Endothelial cell (in vitro differentiated cells): ENCODE measurements at regions not wholly inside any gene's neighbourhood (a gene's known extent, or its start where the extent isn't known, plus 50 kb on each side); places are given as distances from the start of the nearest gene placed in this dataset.

Experiments used
- DNase-seq: peaks from one replicate; pipeline ENCODE4 v3.0.0; 2021; ENCODE audit warnings: low spot score
- H3K27ac Mint-ChIP-seq: one replicate; pipeline ENCODE4 v1.8.0; 2021; ENCODE audit warnings: mixed read lengths, inconsistent platforms; ENCODE audit not compliant: unreplicated experiment
- H3K27me3 Mint-ChIP-seq: one replicate; pipeline ENCODE4 v1.8.0; 2021; ENCODE audit warnings: mild to moderate bottlenecking, moderate library complexity, mixed read lengths, inconsistent platforms; ENCODE audit not compliant: unreplicated experiment
- H3K36me3 Mint-ChIP-seq: one replicate; pipeline ENCODE4 v1.8.0; 2021; ENCODE audit warnings: mild to moderate bottlenecking, low read depth, mixed read lengths, inconsistent platforms; ENCODE audit not compliant: unreplicated experiment
- H3K4me1 Mint-ChIP-seq: one replicate; pipeline ENCODE4 v1.8.0; 2021; ENCODE audit warnings: mild to moderate bottlenecking, mixed read lengths, inconsistent platforms; ENCODE audit not compliant: unreplicated experiment
- H3K4me3 Mint-ChIP-seq: one replicate; pipeline ENCODE4 v1.8.0; 2021; ENCODE audit warnings: mild to moderate bottlenecking, mixed read lengths, inconsistent platforms; ENCODE audit not compliant: unreplicated experiment
- H3K9me3 Mint-ChIP-seq: one replicate; pipeline ENCODE4 v1.8.0; 2021; ENCODE audit warnings: mixed read lengths, inconsistent platforms; ENCODE audit not compliant: unreplicated experiment
- TF ChIP-seq, protein P1 (sequence below): fragments of 200-600 bp; sonication (generic); IDR thresholded peaks from one replicate; pipeline ENCODE4 v1.5.0; 2021; ENCODE audit warnings: antibody characterized with exemption; ENCODE audit not compliant: unreplicated experiment

DNA sequence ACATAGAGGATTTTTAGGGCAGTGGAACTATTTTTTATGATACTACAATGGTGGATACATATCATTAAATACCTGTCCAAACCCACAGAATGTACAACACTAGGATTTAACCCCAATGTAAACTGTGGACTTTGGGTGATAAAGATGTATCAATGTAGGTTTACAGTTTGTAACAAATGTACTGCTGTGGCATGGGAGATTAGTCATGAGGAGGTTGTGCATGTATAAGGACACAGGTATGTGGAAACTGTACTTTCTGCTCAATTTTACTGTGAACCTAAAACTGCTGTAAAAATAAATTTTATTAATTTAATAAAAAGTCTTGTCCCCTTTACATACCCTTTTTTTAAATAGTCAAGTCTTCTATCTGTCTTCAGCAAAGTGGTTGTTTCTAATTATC lies 322.5 kb upstream of the EPHA3 start:
- TF ChIP-seq, protein P1, sequence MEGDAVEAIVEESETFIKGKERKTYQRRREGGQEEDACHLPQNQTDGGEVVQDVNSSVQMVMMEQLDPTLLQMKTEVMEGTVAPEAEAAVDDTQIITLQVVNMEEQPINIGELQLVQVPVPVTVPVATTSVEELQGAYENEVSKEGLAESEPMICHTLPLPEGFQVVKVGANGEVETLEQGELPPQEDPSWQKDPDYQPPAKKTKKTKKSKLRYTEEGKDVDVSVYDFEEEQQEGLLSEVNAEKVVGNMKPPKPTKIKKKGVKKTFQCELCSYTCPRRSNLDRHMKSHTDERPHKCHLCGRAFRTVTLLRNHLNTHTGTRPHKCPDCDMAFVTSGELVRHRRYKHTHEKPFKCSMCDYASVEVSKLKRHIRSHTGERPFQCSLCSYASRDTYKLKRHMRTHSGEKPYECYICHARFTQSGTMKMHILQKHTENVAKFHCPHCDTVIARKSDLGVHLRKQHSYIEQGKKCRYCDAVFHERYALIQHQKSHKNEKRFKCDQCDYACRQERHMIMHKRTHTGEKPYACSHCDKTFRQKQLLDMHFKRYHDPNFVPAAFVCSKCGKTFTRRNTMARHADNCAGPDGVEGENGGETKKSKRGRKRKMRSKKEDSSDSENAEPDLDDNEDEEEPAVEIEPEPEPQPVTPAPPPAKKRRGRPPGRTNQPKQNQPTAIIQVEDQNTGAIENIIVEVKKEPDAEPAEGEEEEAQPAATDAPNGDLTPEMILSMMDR: no peak
- no peak for DNase-seq
- H3K27me3 Mint-ChIP-seq: peaks cover 4% of the 10 kb centered on the region
- no peak overlapping the region for H3K4me3 Mint-ChIP-seq
- H3K36me3 Mint-ChIP-seq: no peaks in the 10 kb centered on the region
- no peak overlapping the region for H3K27ac Mint-ChIP-seq
- no peaks in the 10 kb centered on the region for H3K4me1 Mint-ChIP-seq
- no peaks in the 10 kb centered on the region for H3K9me3 Mint-ChIP-seq

DNA sequence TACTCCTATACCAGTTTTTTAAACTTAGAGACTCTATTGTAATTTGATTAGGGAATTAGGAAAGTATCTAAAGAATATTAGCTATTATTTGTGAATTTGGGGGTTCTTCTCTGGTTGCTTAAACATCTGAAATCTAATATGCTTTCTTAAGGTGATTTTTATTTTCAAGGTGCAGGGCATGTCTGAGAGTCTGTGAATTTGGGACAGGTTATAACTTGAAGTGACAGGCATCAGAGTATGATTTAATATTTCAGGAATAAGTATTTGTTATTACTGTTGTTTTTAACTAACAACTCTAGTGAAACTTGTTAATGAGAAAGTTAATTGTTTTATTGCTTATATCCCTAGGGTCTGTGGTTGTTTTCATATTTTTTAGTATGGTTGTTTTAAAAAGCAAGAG lies 321.6 kb upstream of the EPHA3 start:
- Mint-ChIP-seq H3K4me3 (no peak overlapping the region), H3K27ac (no peak overlapping the region), H3K4me1 (no peaks in the 10 kb centered on the region), H3K36me3 (no peaks in the 10 kb centered on the region), H3K27me3 (peaks cover 4% of the 10 kb centered on the region), H3K9me3 (no peaks in the 10 kb centered on the region)
- TF ChIP-seq, protein P1: no peak
- DNase-seq: no peak

DNA sequence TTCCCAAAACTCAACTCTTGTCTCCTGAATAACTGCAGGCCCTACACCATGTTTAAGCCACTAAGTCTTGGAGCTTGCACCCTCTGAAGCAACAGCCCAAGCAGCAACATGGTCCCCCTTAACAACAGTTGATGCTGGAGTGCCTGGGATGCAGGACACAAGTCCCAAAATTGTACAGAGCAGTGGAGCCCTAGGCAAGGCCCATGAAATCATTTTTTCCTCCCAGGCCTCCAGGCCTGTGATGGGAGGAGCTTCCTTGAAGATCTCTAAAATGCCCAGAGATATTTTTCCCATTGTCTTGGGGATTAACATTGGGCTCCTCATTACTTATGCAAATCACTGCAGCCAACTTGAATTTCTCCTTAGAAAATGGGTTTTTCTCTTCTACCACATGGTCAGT lies 311.9 kb upstream of the EPHA3 start:
- peaks cover 13% of the 10 kb centered on the region for H3K9me3 Mint-ChIP-seq
- DNase-seq: no peak
- peaks cover 10% of the 10 kb centered on the region for H3K36me3 Mint-ChIP-seq
- no peak overlapping the region for H3K27ac Mint-ChIP-seq
- TF ChIP-seq, protein P1: no peak
- H3K4me3 Mint-ChIP-seq: no peak overlapping the region
- no peaks in the 10 kb centered on the region for H3K27me3 Mint-ChIP-seq
- H3K4me1 Mint-ChIP-seq: no peaks in the 10 kb centered on the region

DNA sequence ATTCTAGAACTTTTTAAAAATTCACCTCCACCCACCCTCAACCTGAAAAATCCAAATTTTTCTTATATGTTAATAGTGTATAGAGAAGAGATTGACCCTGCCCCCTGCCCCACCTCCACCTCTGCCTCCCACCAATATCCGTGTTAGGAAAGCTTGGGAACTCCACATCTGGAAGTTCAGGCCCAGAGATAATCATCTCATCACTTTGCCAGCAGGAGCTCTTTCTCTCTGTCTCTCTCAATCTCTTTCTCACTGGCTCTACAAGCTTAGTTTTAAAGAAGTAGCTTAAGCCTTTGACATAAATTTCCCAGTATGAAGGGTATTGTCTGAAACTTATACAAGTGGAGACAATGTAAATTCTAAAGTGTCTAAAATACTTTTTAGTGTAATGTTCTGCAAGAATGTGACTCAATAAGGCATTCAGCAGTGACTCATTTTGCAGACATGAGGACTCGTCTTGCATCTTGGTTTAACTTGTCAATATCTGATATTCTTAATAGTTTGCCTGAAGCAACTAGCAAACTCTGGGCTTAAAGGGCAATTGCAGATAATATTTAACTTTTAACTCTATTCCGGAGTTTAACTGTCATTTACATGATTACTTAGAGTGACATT lies 299.8 kb upstream of the EPHA3 start:
- TF ChIP-seq, protein P1: no peak
- no peaks in the 10 kb centered on the region for H3K36me3 Mint-ChIP-seq
- no peak overlapping the region for H3K4me3 Mint-ChIP-seq
- no peak for DNase-seq
- H3K27me3 Mint-ChIP-seq: no peaks in the 10 kb centered on the region
- H3K4me1 Mint-ChIP-seq: no peaks in the 10 kb centered on the region
- H3K27ac Mint-ChIP-seq: no peak overlapping the region
- no peaks in the 10 kb centered on the region for H3K9me3 Mint-ChIP-seq

DNA sequence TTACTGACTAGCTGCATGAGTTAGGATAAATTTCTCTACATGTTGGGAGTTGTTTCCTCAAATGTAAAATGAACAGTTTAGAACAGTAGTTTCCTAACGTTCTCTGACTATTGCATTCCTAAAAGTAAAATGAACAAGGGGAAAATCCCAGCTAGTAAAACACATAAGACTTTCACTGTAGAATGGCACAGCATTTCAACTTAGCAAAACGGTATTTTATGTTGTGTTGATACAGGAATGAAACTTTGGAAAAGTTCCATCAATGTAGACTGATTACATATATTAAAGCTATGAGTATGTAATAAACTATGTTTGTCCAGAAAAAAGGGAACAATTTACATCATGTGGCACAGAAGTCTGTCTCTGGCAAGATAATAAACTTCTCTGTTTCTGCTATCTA lies 297.4 kb upstream of the EPHA3 start:
- TF ChIP-seq, protein P1: no peak
- H3K27me3 Mint-ChIP-seq: no peaks in the 10 kb centered on the region
- no peaks in the 10 kb centered on the region for H3K36me3 Mint-ChIP-seq
- H3K27ac Mint-ChIP-seq: no peak overlapping the region
- H3K9me3 Mint-ChIP-seq: no peaks in the 10 kb centered on the region
- no peaks in the 10 kb centered on the region for H3K4me1 Mint-ChIP-seq
- no peak for DNase-seq
- no peak overlapping the region for H3K4me3 Mint-ChIP-seq
